C4-2B (cell line): ENCODE measurements at regions not wholly inside any gene's neighbourhood (a gene's known extent, or its start where the extent isn't known, plus 50 kb on each side); places are given as distances from the start of the nearest gene placed in this dataset.
A peak's percentile ranks its signal among the peaks of the same experiment; 100 is the strongest.

ENCODE experiments used
- H3K27ac ChIP-seq: fragments of 450-650 bp; 2 replicates; pipeline ENCODE4 v1.5.1; 2017
- ZFX ChIP-seq: fragments of 450-650 bp; IDR thresholded peaks from 2 replicates; pipeline ENCODE4 v1.6.1; 2017
- TF ChIP-seq, protein P1 (sequence below): fragments of 450-650 bp; conservative IDR thresholded peaks from 2 replicates; pipeline ENCODE4 v1.5.1; 2017; ENCODE audit warnings: mild to moderate bottlenecking

DNA sequence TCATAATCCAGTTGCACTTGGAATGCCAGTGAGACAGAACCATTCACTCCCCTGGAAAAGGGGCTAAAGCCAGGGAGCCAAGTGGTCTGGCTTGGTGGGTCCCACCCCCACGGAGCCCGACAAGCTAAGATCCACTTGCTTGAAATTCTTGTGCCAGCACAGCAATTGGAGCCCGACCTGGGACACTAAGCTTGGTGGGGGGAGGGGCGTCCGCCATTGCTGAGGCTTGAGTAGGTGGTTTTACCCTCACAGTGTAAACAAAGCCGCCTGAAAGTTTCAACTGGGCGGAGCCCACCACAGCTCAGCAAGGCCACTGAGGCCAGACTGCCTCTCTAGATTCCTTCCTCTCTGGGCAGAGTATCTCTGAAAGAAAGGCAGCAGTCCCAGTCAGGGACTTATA, 200.7 kb upstream of the NPSR1 start:
- H3K27ac ChIP-seq = no peak overlapping the region
- TF ChIP-seq, protein P1, sequence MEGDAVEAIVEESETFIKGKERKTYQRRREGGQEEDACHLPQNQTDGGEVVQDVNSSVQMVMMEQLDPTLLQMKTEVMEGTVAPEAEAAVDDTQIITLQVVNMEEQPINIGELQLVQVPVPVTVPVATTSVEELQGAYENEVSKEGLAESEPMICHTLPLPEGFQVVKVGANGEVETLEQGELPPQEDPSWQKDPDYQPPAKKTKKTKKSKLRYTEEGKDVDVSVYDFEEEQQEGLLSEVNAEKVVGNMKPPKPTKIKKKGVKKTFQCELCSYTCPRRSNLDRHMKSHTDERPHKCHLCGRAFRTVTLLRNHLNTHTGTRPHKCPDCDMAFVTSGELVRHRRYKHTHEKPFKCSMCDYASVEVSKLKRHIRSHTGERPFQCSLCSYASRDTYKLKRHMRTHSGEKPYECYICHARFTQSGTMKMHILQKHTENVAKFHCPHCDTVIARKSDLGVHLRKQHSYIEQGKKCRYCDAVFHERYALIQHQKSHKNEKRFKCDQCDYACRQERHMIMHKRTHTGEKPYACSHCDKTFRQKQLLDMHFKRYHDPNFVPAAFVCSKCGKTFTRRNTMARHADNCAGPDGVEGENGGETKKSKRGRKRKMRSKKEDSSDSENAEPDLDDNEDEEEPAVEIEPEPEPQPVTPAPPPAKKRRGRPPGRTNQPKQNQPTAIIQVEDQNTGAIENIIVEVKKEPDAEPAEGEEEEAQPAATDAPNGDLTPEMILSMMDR = no peak
- TF ChIP-seq ZFX = no peak

DNA sequence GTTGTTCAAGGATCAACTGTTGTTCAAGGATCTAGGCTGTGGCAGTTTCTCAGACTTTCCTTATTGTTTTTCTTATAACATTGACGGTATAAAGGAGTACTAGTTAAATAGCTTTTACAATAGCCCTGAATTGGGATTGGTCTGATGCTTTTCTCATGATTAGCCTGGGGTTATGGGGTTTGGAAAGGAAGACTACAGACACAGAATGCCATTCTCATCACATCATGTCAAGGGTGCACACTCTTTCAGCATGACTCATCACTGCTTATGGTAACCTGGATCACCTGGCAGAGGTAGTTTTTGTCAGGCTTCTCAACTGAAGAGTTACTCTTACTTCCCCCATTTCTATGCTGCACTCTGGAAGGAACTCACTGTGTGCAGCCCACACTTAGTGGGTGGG, 194.2 kb upstream of the NPSR1 start:
- TF ChIP-seq, protein P1 = no peak

DNA sequence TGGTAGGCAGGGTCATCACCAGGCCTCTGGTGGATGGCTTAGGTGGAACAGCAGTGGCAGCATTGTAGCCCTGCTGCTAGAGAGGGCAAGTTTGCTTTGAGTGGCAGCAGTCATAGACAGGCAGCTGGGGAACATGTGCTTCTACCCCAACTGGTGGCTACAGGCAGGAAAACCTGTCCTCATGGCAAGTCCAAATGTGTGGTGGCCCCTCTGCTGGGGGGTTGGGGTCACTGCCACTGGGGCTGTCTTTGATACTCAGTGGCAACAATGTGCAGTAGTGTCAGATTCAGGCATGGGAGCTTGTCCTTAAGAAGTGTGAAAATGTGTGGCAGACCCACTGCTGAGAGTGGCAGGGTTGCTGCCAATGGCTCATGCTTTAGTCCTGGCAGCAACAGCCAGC, 186.2 kb upstream of the NPSR1 start:
- peak overlapping the region; percentile 21; the same call in 1 of the 2 replicates for H3K27ac ChIP-seq
- no peak for TF ChIP-seq ZFX
- TF ChIP-seq, protein P1 = no peak

More for the DNA sequence above, 194.2 kb upstream of the NPSR1 start:
- no peak overlapping the region for H3K27ac ChIP-seq

DNA sequence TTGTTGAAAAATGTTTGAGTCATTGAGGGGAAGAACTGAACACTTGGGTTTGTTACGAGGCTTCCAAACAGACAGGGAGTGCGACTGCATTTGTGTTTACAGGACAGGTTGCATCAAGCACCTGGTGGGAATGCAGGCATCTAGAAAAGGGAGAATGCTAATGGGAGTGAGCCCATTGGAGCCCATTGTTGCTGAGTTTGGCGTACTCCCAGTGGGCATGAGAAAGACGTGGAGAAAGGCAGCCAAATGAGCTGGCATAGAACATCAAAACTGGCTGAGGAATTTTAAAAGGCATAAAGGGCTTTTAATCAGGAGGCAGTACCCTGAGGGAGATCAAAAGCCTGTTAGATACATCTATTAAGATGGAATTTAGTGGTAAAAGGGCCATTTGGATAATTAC, 171.6 kb upstream of the NPSR1 start:
- TF ChIP-seq, protein P1 = no peak
- no peak for TF ChIP-seq ZFX
- H3K27ac ChIP-seq = no peak overlapping the region

DNA sequence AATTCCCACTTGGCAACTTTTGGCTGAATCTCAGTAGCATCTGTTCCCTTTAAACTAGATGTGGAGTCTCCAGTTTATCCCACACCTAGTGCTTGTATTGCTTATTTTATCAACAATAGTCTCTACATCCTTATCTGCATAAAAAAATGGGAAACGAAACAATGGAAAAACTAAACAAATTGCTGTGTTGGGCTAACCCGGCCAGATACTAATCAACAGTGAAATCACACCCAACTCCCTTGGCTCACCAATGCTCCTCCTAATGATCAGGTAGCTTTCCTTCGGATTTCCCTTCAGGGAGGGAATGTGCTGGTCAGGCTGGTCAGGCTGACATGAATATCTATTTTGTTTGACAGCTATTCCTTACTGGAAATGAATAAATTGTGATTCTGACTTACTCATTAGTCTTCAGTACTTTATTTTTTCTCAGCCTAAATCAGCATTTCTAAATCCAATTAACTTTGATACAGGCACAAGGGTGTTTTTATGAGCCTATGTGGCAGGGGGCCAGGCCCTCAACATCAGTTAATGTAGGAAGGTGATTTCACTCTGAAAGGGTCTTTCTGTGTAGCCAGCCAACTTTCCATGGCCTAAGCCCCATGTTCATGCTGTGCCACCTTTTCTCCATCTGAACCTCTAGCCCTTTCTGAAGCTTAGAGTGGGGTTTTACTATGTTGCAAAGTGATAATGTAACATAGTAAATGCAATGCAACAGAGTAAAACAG, 170.5 kb upstream of the NPSR1 start:
- no peak for TF ChIP-seq ZFX
- TF ChIP-seq, protein P1 = no peak

DNA sequence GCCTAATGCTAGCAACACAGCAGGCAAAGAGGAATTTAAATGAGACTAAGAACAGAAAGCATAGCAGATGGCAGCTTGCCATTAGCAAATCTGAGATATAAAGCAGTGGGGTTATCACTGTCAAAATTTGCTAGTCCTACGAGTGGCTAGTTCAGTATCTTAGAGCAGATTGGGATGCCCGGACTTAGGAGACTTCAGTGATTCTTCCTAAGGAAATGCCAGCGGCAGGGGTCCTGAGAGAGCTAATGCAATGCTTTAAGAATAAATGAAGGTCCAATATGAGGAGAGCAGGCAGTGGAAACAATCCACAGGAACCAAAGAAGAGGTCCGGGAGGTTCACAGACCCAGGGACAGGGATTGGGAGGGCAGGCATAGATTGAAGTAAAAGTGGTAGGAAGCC, 169.3 kb upstream of the NPSR1 start:
- no peak overlapping the region for H3K27ac ChIP-seq
- no peak for TF ChIP-seq ZFX
- TF ChIP-seq, protein P1 = no peak

More for the DNA sequence above, 170.5 kb upstream of the NPSR1 start:
- no peak overlapping the region for H3K27ac ChIP-seq

DNA sequence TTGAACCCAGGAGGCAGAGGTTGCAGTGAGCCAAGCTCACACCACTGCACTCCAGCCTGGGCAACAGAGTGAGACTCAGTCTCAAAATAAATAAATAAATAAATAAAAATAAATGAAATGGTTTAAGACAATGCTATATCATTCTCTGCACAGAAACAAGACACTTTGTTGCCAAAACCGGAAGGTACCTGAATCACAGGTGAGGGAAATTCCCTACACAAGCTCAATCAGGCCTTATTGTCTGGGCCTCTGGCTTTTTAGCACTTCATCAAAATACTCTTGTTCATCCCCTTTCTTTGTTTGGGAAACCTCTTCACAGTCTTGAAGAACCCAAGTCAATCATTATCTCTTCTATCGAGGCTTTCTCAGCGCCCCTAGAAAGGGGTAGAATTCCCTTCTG, 166.1 kb upstream of the NPSR1 start:
- TF ChIP-seq ZFX = no peak
- TF ChIP-seq, protein P1 = no peak
- no peak overlapping the region for H3K27ac ChIP-seq
